Peyer's patch (tissue), 4 donors: ENCODE measurements at regions not wholly inside any gene's neighbourhood (a gene's known extent, or its start where the extent isn't known, plus 50 kb on each side); places are given as distances from the start of the nearest gene placed in this dataset.

Source experiments
- DNase-seq, 3 donors: peaks; one replicate each; pipeline ENCODE4 v3.0.0-alpha.2; 2017 to 2019
- H3K27ac ChIP-seq, 4 donors: fragments of 200-600 bp; sonication (generic); one replicate each; pipeline ENCODE4 v1.5.1; 2016 to 2019
- H3K27me3 ChIP-seq, 2 donors: fragments of 200-600 bp; sonication (generic); one replicate each; pipeline ENCODE4 v1.5.1; 2019
- H3K36me3 ChIP-seq, 3 donors: fragments of 200-600 bp; sonication (generic); one replicate each; pipeline ENCODE4 v1.5.1; 2016 to 2019
- H3K4me1 ChIP-seq, 4 donors: fragments of 200-600 bp; sonication (generic); one replicate each; pipeline ENCODE4 v1.5.1; 2016 to 2019
- H3K4me3 ChIP-seq, 4 donors: fragments of 200-600 bp; sonication (generic); 1 replicate in 3 of 4; 2 replicates in 1 of 4; pipeline ENCODE4 v1.5.1; 2016 to 2019; ENCODE audit warnings: mild to moderate bottlenecking in 1 of 4
- H3K9me3 ChIP-seq, 4 donors: fragments of 200-600 bp; sonication (generic); one replicate each; pipeline ENCODE4 v1.5.1; 2016 to 2019; ENCODE audit warnings: mild to moderate bottlenecking in 1 of 4
- POLR2A ChIP-seq, 2 donors: fragments of 450-650 bp; IDR thresholded peaks; one replicate each; pipeline ENCODE4 v1.5.1; 2017; ENCODE audit warnings: antibody characterized with exemption in 2 of 2, mild to moderate bottlenecking in 2 of 2, moderate library complexity in 2 of 2
- TF ChIP-seq, protein P1 (sequence below), 6 experiments: fragments of 450-650 bp in 4 of 6; fragments of 200-600 bp in 2 of 6; sonication (generic) in 1 of 6; IDR thresholded peaks; one replicate each; pipeline ENCODE4 v1.5.1; 2017 to 2019; ENCODE audit warnings: antibody characterized with exemption in 6 of 6, mild to moderate bottlenecking in 3 of 6, moderate library complexity in 1 of 6

DNA sequence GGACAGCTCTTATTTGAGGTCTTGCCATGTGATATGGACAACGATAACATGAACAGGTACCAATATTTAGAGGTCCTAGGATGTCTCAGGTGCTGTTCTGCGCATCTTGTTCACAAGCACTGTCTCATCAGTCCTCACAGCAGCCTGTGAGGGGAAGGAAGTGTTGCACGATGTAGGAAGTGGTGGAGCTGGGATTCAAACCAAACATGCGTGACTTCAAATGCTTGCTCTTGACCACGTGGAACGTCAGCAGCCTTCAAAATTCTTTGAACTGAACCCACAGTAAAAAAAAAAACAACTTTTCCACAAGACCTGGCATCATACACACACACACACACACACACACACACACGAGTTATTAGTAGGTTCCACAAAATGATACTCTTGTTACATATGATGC is 153.4 kb upstream of the SMAD3 start:
- no peak overlapping the region for H3K4me3 ChIP-seq
- no peak for DNase-seq

DNA sequence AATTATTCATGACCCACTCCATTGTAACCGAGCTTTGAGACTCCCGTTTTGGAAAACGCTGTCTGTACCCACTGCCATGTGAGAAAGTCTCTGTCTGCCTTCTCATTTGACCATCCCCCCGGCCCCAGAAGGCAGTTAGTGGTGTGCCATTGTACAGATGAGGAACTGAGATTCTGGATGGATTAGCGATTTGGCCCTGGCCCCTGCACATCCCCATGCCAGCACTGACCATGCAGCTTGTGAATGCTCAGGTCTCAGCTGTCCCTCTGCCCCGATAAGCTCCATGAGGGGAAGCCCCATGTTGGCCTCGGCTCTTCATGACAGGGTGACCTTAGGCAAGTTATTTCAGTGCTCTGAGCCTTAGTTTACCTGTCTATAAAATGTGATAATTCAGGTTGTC is 153.0 kb upstream of the SMAD3 start:
- no peak for DNase-seq
- no peak overlapping the region for H3K4me3 ChIP-seq
- H3K36me3 ChIP-seq: no peaks in the 10 kb centered on the region
- H3K9me3 ChIP-seq: no peaks in the 10 kb centered on the region
- no peaks in the 10 kb centered on the region for H3K4me1 ChIP-seq
- no peaks in the 10 kb centered on the region for H3K27me3 ChIP-seq
- H3K27ac ChIP-seq: no peak overlapping the region
- TF ChIP-seq, protein P1, sequence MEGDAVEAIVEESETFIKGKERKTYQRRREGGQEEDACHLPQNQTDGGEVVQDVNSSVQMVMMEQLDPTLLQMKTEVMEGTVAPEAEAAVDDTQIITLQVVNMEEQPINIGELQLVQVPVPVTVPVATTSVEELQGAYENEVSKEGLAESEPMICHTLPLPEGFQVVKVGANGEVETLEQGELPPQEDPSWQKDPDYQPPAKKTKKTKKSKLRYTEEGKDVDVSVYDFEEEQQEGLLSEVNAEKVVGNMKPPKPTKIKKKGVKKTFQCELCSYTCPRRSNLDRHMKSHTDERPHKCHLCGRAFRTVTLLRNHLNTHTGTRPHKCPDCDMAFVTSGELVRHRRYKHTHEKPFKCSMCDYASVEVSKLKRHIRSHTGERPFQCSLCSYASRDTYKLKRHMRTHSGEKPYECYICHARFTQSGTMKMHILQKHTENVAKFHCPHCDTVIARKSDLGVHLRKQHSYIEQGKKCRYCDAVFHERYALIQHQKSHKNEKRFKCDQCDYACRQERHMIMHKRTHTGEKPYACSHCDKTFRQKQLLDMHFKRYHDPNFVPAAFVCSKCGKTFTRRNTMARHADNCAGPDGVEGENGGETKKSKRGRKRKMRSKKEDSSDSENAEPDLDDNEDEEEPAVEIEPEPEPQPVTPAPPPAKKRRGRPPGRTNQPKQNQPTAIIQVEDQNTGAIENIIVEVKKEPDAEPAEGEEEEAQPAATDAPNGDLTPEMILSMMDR (IDR thresholded peaks at IDR 0.05): no peak
- TF ChIP-seq POLR2A (IDR thresholded peaks at IDR 0.05): no peak

More for the DNA sequence above, 153.4 kb upstream of the SMAD3 start:
- H3K27me3 ChIP-seq: no peaks in the 10 kb centered on the region
- no peaks in the 10 kb centered on the region for H3K9me3 ChIP-seq
- H3K36me3 ChIP-seq: no peaks in the 10 kb centered on the region
- H3K27ac ChIP-seq: no peak overlapping the region
- no peaks in the 10 kb centered on the region for H3K4me1 ChIP-seq
- TF ChIP-seq, protein P1 (IDR thresholded peaks at IDR 0.05): no peak
- no peak for TF ChIP-seq POLR2A (IDR thresholded peaks at IDR 0.05)

DNA sequence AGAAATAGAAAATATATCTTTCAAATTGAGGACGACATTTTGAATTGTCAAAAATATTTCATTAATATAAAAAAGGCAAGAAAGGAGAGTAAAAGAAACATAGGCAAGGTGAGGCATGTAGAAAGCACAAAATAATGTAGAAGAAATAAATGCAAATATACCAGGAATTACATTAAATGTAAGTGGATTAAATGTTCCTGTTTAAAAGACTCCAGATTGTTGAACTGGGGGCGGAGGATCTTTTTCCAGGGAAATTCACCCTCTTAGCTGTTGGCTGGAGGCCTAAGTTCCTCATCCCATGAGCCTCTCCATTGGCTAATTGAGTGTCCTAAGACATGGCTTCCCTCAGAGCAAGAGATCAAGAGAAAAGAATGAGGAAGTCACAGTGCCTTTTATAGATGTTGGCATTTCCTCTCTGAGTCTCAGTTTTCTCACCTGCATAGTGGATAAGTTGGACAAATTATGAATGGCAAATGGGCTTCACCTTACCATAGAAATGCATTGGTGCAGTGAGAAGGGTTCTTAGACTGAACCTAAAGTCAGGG is 147.4 kb upstream of the SMAD3 start:
- H3K4me3 ChIP-seq: no peak overlapping the region
- DNase-seq: no peak
- peaks cover 0 to 5% (median 0%) of the 10 kb centered on the region in 4 donors for H3K4me1 ChIP-seq
- no peaks in the 10 kb centered on the region for H3K36me3 ChIP-seq
- H3K27me3 ChIP-seq: no peaks in the 10 kb centered on the region
- no peak overlapping the region for H3K27ac ChIP-seq
- H3K9me3 ChIP-seq: no peaks in the 10 kb centered on the region
- TF ChIP-seq POLR2A (IDR thresholded peaks at IDR 0.05): no peak
- TF ChIP-seq, protein P1 (IDR thresholded peaks at IDR 0.05): no peak

DNA sequence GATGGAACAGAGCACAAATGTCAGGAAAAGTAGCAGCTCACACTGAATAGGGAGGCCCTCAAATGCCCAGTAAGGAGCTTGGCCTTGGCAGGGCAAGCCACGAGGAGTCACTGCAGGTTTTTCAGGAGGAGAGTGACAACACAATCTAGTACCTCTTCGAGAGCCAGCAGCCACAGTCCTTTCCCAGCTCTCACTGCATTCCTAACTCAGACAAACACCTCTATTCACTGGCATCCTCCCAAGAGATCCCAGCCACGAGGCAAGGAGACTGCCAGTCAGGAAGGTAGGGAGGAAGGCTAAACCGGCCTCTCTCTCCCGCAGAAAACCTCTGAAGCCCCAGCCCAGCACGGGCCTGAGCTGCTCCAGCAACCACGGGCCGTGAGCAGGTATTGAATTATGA is 146.0 kb upstream of the SMAD3 start:
- H3K4me1 ChIP-seq: peaks cover 0 to 5% (median 0%) of the 10 kb centered on the region in 4 donors
- H3K27ac ChIP-seq: no peak overlapping the region
- no peak overlapping the region for H3K4me3 ChIP-seq
- DNase-seq: no peak
- no peaks in the 10 kb centered on the region for H3K9me3 ChIP-seq
- H3K27me3 ChIP-seq: no peaks in the 10 kb centered on the region
- TF ChIP-seq POLR2A (IDR thresholded peaks at IDR 0.05): no peak
- TF ChIP-seq, protein P1 (IDR thresholded peaks at IDR 0.05): no peak
- H3K36me3 ChIP-seq: no peaks in the 10 kb centered on the region

DNA sequence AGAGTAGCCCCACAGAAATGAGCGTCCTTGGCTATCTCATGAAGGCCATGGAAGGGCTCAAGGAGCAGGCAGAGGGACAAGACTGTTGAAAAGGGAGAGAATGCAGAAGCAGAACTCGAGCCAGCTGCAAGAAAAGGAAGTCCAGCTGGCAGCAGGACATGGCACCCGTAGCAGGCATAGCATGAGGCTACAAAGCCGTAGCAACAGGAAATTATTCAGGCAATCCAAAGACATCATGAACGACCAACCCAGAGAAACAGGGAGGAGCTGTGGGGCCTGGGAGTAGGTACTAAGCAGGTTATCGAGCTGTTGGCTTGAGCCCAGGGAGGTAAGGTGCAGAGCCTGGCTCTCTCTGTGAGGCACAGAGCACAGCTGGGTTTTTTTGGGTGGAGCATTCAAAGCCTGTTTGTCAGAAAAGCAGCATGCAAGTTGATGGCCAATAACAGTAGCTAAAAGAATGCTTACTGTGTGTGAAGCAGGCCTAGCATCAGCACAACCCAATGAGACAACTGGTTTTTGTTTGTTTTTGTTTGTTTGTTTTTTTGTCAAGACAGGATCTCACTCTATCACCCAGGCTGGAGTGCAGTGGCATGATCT is 144.0 kb upstream of the SMAD3 start:
- Histone ChIP-seq H3K27ac (no peak overlapping the region), H3K9me3 (no peaks in the 10 kb centered on the region), H3K27me3 (no peaks in the 10 kb centered on the region), H3K4me3 (no peak overlapping the region), H3K36me3 (no peaks in the 10 kb centered on the region), H3K4me1 (peaks cover 0 to 5% (median 0%) of the 10 kb centered on the region in 4 donors)
- TF ChIP-seq POLR2A (IDR thresholded peaks at IDR 0.05): no peak
- TF ChIP-seq, protein P1 (IDR thresholded peaks at IDR 0.05): no peak
- DNase-seq: no peak
